ENCODE measurements at regions not wholly inside any gene's neighbourhood (a gene's known extent, or its start where the extent isn't known, plus 50 kb on each side); places are given as distances from the start of the nearest gene placed in this dataset.

GRCh38 chr1:58979086-58979485, 195.2 kb upstream of the JUN start:
- no peak for DNase-seq

GRCh38 chr1:58979677-58980076, 195.8 kb upstream of the JUN start:
- no peak for DNase-seq

GRCh38 chr1:58981392-58981791, 197.5 kb upstream of the JUN start:
- no peak for DNase-seq

- DNase-seq, result no peak
These were observed 198.6 kb upstream of the JUN start for GRCh38 chr1:58982259-58982998.

GRCh38 chr1:58983162-58983561, 199.3 kb upstream of the JUN start:
- no peak for DNase-seq

- DNase-seq, result no peak
These were observed 199.9 kb upstream of the JUN start for GRCh38 chr1:58983633-58984245.

- no peak for DNase-seq
These were observed 203.3 kb upstream of the JUN start for GRCh38 chr1:58986996-58987767.

GRCh38 chr1:58988752-58989151, 204.9 kb upstream of the JUN start:
- DNase-seq, result no peak

- DNase-seq, result no peak
These were observed 206.0 kb upstream of the JUN start for GRCh38 chr1:58989845-58990244.

- DNase-seq, result peak in 1 of 2 experiments; percentile 46
These were observed 207.5 kb upstream of the JUN start for GRCh38 chr1:58991305-58991704.

GRCh38 chr1:58992643-58993042, 208.8 kb upstream of the JUN start:
- DNase-seq, result no peak

GRCh38 chr1:58993403-58993802, 209.6 kb upstream of the JUN start:
- no peak for DNase-seq

GRCh38 chr1:58994664-58995063, 210.8 kb upstream of the JUN start:
- DNase-seq, result no peak

- DNase-seq, result no peak
These were observed 212.7 kb upstream of the JUN start for GRCh38 chr1:58996341-58997059.

- no peak for DNase-seq
These were observed 213.2 kb upstream of the JUN start for GRCh38 chr1:58997060-58997411.

GRCh38 chr1:58997637-58998036, 213.8 kb upstream of the JUN start:
- DNase-seq, result no peak

GRCh38 chr1:58999676-59000075, 215.8 kb upstream of the JUN start:
- DNase-seq, result no peak

GRCh38 chr1:59004755-59005154, 220.9 kb upstream of the JUN start:
- no peak for DNase-seq

GRCh38 chr1:59005491-59006288, 221.8 kb upstream of the JUN start:
- DNase-seq, result no peak

GRCh38 chr1:59006289-59006658, 222.4 kb upstream of the JUN start:
- DNase-seq, result no peak

GRCh38 chr1:59006932-59007331, 223.1 kb upstream of the JUN start:
- no peak for DNase-seq

GRCh38 chr1:59007429-59007819, 223.6 kb upstream of the JUN start:
- no peak for DNase-seq

Data from NCI-H526 (cell line).